Lung (tissue), 11 donors: ENCODE measurements at regions not wholly inside any gene's neighbourhood (a gene's known extent, or its start where the extent isn't known, plus 50 kb on each side); places are given as distances from the start of the nearest gene placed in this dataset.

Source experiments
- ATAC-seq: fragments of 200-7000 bp; cut with Tn5 transposase; one replicate; pipeline ENCODE4 v1.9.1; 2020; ENCODE audit warnings: moderate number of reproducible peaks; ENCODE audit not compliant: insufficient read depth, low FRiP score
- DNase-seq, 3 donors: peaks; one replicate each; pipeline ENCODE4 v3.0.0-alpha.2; 2013 to 2017
- H3K27ac ChIP-seq, 2 donors: one replicate each; pipeline ENCODE4 v1.5.1; 2013; ENCODE audit warnings: mild to moderate bottlenecking in 2 of 2, moderate library complexity in 2 of 2, control low read depth in 1 of 2, inconsistent platforms in 1 of 2, low read depth in 1 of 2, low read length in 1 of 2
- H3K27me3 ChIP-seq, 3 donors: one replicate each; pipeline ENCODE4 v1.5.1; 2013; ENCODE audit warnings: low read length in 2 of 3; ENCODE audit not compliant: control insufficient read depth in 3 of 3, insufficient read depth in 3 of 3
- H3K36me3 ChIP-seq, 4 donors: one replicate each; pipeline ENCODE4 v1.5.1; 2013; ENCODE audit warnings: low read length in 4 of 4, mild to moderate bottlenecking in 1 of 4, moderate library complexity in 1 of 4; ENCODE audit not compliant: control insufficient read depth in 4 of 4, insufficient read depth in 4 of 4
- H3K4me1 ChIP-seq, 5 donors: one replicate each; pipeline ENCODE4 v1.5.1; 2013; ENCODE audit warnings: low read length in 5 of 5, mild to moderate bottlenecking in 2 of 5, moderate library complexity in 1 of 5; ENCODE audit not compliant: control insufficient read depth in 5 of 5, insufficient read depth in 5 of 5
- H3K4me3 ChIP-seq: one replicate; pipeline ENCODE4 v1.5.1; 2013; ENCODE audit warnings: mild to moderate bottlenecking, control low read depth, moderate library complexity
- H3K9ac ChIP-seq, 2 donors: one replicate each; pipeline ENCODE4 v1.5.1; 2013; ENCODE audit warnings: low read length in 2 of 2, control low read depth in 1 of 2; ENCODE audit not compliant: insufficient read depth in 1 of 2
- H3K9me3 ChIP-seq, 4 donors: one replicate each; pipeline ENCODE4 v1.5.1; 2013; ENCODE audit warnings: low read length in 3 of 4, mild to moderate bottlenecking in 1 of 4, moderate library complexity in 1 of 4; ENCODE audit not compliant: control insufficient read depth in 4 of 4, insufficient read depth in 3 of 4
- CTCF ChIP-seq: IDR thresholded peaks from 2 replicates; pipeline ENCODE4 v1.5.1; 2012; ENCODE audit warnings: mild to moderate bottlenecking; ENCODE audit errors: control extremely low read depth, extremely low read depth
- WGBS, 2 donors: extraction: QIAGEN DNeasy Blood & Tissue Kit; methylation state at CpG; one replicate each; pipeline ENCODE4 v1.1.7; 2013; 5-methylcytosine and 5-hydroxymethylcytosine counted together
- donor health status: control.
- donor health status: control.
- donor health status: Bipolar disorder and iron deficiency.
- donor health status: healthy.
- donor health status: DM: yes; HTN: yes; CAD: no.

GRCh38 chr6:47371139-47371869 is 61.6 kb upstream of the TNFRSF21 start:
- no peaks in the 10 kb centered on the region for H3K36me3 ChIP-seq
- TF ChIP-seq CTCF: no peak
- WGBS, 2 donors: 89 to 97% methylated on average over 6 of the region's 6 CpGs
- no peak overlapping the region for H3K4me3 ChIP-seq
- no peaks in the 10 kb centered on the region for H3K9me3 ChIP-seq
- DNase-seq (no peak), ATAC-seq (no peak)
- no peaks in the 10 kb centered on the region for H3K27me3 ChIP-seq
- H3K27ac ChIP-seq: no peak overlapping the region
- no peak overlapping the region for H3K9ac ChIP-seq
- H3K4me1 ChIP-seq: no peaks in the 10 kb centered on the region

GRCh38 chr6:47371870-47372255 is 62.2 kb upstream of the TNFRSF21 start:
- DNase-seq (no peak), ATAC-seq (no peak)
- Histone ChIP-seq H3K9me3 (no peaks in the 10 kb centered on the region), H3K4me3 (no peak overlapping the region), H3K27ac (no peak overlapping the region), H3K9ac (no peak overlapping the region), H3K27me3 (no peaks in the 10 kb centered on the region), H3K4me1 (no peaks in the 10 kb centered on the region), H3K36me3 (no peaks in the 10 kb centered on the region)
- no peak for TF ChIP-seq CTCF

GRCh38 chr6:47372318-47372717 is 62.6 kb upstream of the TNFRSF21 start:
- ATAC-seq (no peak), DNase-seq (no peak)
- H3K36me3 ChIP-seq: no peaks in the 10 kb centered on the region
- no peak for TF ChIP-seq CTCF
- H3K4me1 ChIP-seq: no peaks in the 10 kb centered on the region
- 83 to 86% methylated on average over 1 of the region's 1 CpG for WGBS, 2 donors
- H3K27me3 ChIP-seq: no peaks in the 10 kb centered on the region
- H3K9me3 ChIP-seq: no peaks in the 10 kb centered on the region
- H3K27ac ChIP-seq: no peak overlapping the region
- no peak overlapping the region for H3K4me3 ChIP-seq
- no peak overlapping the region for H3K9ac ChIP-seq

- no peak for TF ChIP-seq CTCF
- WGBS, 2 donors: 18 to 40% methylated on average over 1 of the region's 1 CpG
- H3K36me3 ChIP-seq: no peaks in the 10 kb centered on the region
- H3K4me1 ChIP-seq: no peaks in the 10 kb centered on the region
- no peak overlapping the region for H3K4me3 ChIP-seq
- H3K9ac ChIP-seq: no peak overlapping the region
- H3K9me3 ChIP-seq: no peaks in the 10 kb centered on the region
- DNase-seq: no peak
- no peaks in the 10 kb centered on the region for H3K27me3 ChIP-seq
- ATAC-seq: no peak
- H3K27ac ChIP-seq: no peak overlapping the region
These were observed 65.7 kb upstream of the TNFRSF21 start for GRCh38 chr6:47375426-47375825.
